HUES6 (cell line): ENCODE measurements at regions not wholly inside any gene's neighbourhood (a gene's known extent, or its start where the extent isn't known, plus 50 kb on each side); places are given as distances from the start of the nearest gene placed in this dataset.
"Not testable (repeated sequence)": the region's sequence is repeated elsewhere in the genome, so short reads cannot be mapped to it uniquely, and the experiment has no call there.

Source experiments
- H3K27ac ChIP-seq: 2 replicates; pipeline ENCODE4 v1.7.0; 2013; ENCODE audit warnings: low read depth, mild to moderate bottlenecking, low read length, inconsistent platforms
- H3K27me3 ChIP-seq: 2 replicates; pipeline ENCODE4 v1.6.1; 2013; ENCODE audit warnings: low read length; ENCODE audit not compliant: control insufficient read depth, insufficient read depth
- H3K36me3 ChIP-seq: 2 replicates; pipeline ENCODE4 v1.6.1; 2013; ENCODE audit warnings: low read length; ENCODE audit not compliant: control insufficient read depth, insufficient read depth
- H3K4me1 ChIP-seq: 2 replicates; pipeline ENCODE4 v1.6.1; 2013; ENCODE audit warnings: low read length; ENCODE audit not compliant: control insufficient read depth, insufficient read depth
- H3K4me3 ChIP-seq: 2 replicates; pipeline ENCODE4 v1.5.1; 2013; ENCODE audit warnings: low read depth, low read length
- H3K9ac ChIP-seq: one replicate; pipeline ENCODE4 v1.6.1; 2013; ENCODE audit warnings: mild to moderate bottlenecking, low read length
- H3K9me3 ChIP-seq: 2 replicates; pipeline ENCODE4 v1.6.1; 2013; ENCODE audit warnings: low read depth, low read length; ENCODE audit not compliant: control insufficient read depth, insufficient read depth

- H3K27ac ChIP-seq, result no peak overlapping the region
- H3K9ac ChIP-seq, result no peak overlapping the region
- no peaks in the 10 kb centered on the region for H3K27me3 ChIP-seq
- H3K4me1 ChIP-seq, result no peaks in the 10 kb centered on the region
- H3K4me3 ChIP-seq, result no peak overlapping the region
- no peaks in the 10 kb centered on the region; the same call in 1 of the 2 replicates for H3K9me3 ChIP-seq
- no peaks in the 10 kb centered on the region for H3K36me3 ChIP-seq
Observed at GRCh38 chr2:36184848-36185247, 170.7 kb upstream of the CRIM1 start.

GRCh38 chr2:36180789-36181482, 174.6 kb upstream of the CRIM1 start:
- not testable (repeated sequence) for H3K9me3 ChIP-seq, H3K27me3 ChIP-seq, H3K27ac ChIP-seq, H3K4me1 ChIP-seq, H3K4me3 ChIP-seq, H3K36me3 ChIP-seq, H3K9ac ChIP-seq

GRCh38 chr2:36180293-36180692, 175.3 kb upstream of the CRIM1 start:
- H3K4me1 ChIP-seq, H3K9me3 ChIP-seq, H3K27ac ChIP-seq, H3K9ac ChIP-seq, H3K36me3 ChIP-seq, H3K4me3 ChIP-seq, H3K27me3 ChIP-seq: not testable (repeated sequence)

GRCh38 chr2:36179668-36180269, 175.8 kb upstream of the CRIM1 start:
- H3K36me3 ChIP-seq, H3K9me3 ChIP-seq, H3K4me1 ChIP-seq: not testable (repeated sequence)

GRCh38 chr2:36178384-36178783, 177.2 kb upstream of the CRIM1 start:
- Histone ChIP-seq H3K4me3 (no peak overlapping the region), H3K27me3 (no peaks in the 10 kb centered on the region), H3K36me3 (no peaks in the 10 kb centered on the region), H3K4me1 (no peaks in the 10 kb centered on the region), H3K27ac (no peak overlapping the region), H3K9ac (no peak overlapping the region), H3K9me3 (peaks cover 3% of the 10 kb centered on the region; the same call in 1 of the 2 replicates)

More at GRCh38 chr2:36179668-36180269, 175.8 kb upstream of the CRIM1 start:
- not testable (repeated sequence) for H3K27ac ChIP-seq, H3K9ac ChIP-seq, H3K4me3 ChIP-seq, H3K27me3 ChIP-seq

GRCh38 chr2:36177282-36177681, 178.3 kb upstream of the CRIM1 start:
- Histone ChIP-seq H3K27me3 (no peaks in the 10 kb centered on the region), H3K27ac (no peak overlapping the region), H3K4me1 (no peaks in the 10 kb centered on the region), H3K9ac (no peak overlapping the region), H3K36me3 (no peaks in the 10 kb centered on the region), H3K9me3 (peaks cover 3% of the 10 kb centered on the region; the same call in 1 of the 2 replicates), H3K4me3 (no peak overlapping the region)

GRCh38 chr2:36174920-36175319, 180.7 kb upstream of the CRIM1 start:
- Histone ChIP-seq H3K4me3 (no peak overlapping the region), H3K9me3 (peaks cover 3% of the 10 kb centered on the region; the same call in 1 of the 2 replicates), H3K36me3 (no peaks in the 10 kb centered on the region), H3K9ac (no peak overlapping the region), H3K27ac (no peak overlapping the region), H3K4me1 (no peaks in the 10 kb centered on the region), H3K27me3 (no peaks in the 10 kb centered on the region)

GRCh38 chr2:36173760-36174404, 181.7 kb upstream of the CRIM1 start:
- Histone ChIP-seq H3K9me3 (peaks cover 3% of the 10 kb centered on the region; the same call in 1 of the 2 replicates), H3K4me1 (no peaks in the 10 kb centered on the region), H3K9ac (no peak overlapping the region), H3K4me3 (no peak overlapping the region), H3K27me3 (no peaks in the 10 kb centered on the region), H3K36me3 (no peaks in the 10 kb centered on the region), H3K27ac (no peak overlapping the region)

GRCh38 chr2:36172824-36173223, 182.8 kb upstream of the CRIM1 start:
- Histone ChIP-seq H3K36me3 (no peaks in the 10 kb centered on the region), H3K4me3 (no peak overlapping the region), H3K9ac (no peak overlapping the region), H3K27me3 (no peaks in the 10 kb centered on the region), H3K27ac (no peak overlapping the region), H3K4me1 (no peaks in the 10 kb centered on the region), H3K9me3 (no peaks in the 10 kb centered on the region)

- no peaks in the 10 kb centered on the region for H3K9me3 ChIP-seq
- no peaks in the 10 kb centered on the region for H3K27me3 ChIP-seq
- H3K36me3 ChIP-seq, result no peaks in the 10 kb centered on the region
- H3K4me3 ChIP-seq, result no peak overlapping the region
- no peak overlapping the region for H3K27ac ChIP-seq
- no peaks in the 10 kb centered on the region for H3K4me1 ChIP-seq
- H3K9ac ChIP-seq, result no peak overlapping the region
Observed at GRCh38 chr2:36170805-36171204, 184.8 kb upstream of the CRIM1 start.

GRCh38 chr2:36169843-36170242, 185.7 kb upstream of the CRIM1 start:
- no peaks in the 10 kb centered on the region for H3K27me3 ChIP-seq
- H3K27ac ChIP-seq, result no peak overlapping the region
- no peaks in the 10 kb centered on the region for H3K4me1 ChIP-seq
- no peaks in the 10 kb centered on the region for H3K9me3 ChIP-seq
- no peak overlapping the region for H3K9ac ChIP-seq
- H3K4me3 ChIP-seq, result no peak overlapping the region
- H3K36me3 ChIP-seq, result no peaks in the 10 kb centered on the region
